HFFc6 (cell line): ENCODE measurements at regions not wholly inside any gene's neighbourhood (a gene's known extent, or its start where the extent isn't known, plus 50 kb on each side); places are given as distances from the start of the nearest gene placed in this dataset.

Experiments used
- DNase-seq: peaks from one replicate; pipeline ENCODE4 v3.0.0-alpha.2; 2018
- H3K27ac Mint-ChIP-seq: 2 replicates; pipeline ENCODE4 v1.8.0; 2020; ENCODE audit warnings: mild to moderate bottlenecking, mixed read lengths
- H3K27me3 Mint-ChIP-seq: 2 replicates; pipeline ENCODE4 v1.8.0; 2021; ENCODE audit warnings: mild to moderate bottlenecking, moderate library complexity, mixed read lengths; ENCODE audit not compliant: insufficient read depth
- H3K36me3 Mint-ChIP-seq: 2 replicates; pipeline ENCODE4 v1.8.0; 2021; ENCODE audit warnings: low read depth, mixed read lengths
- H3K4me1 Mint-ChIP-seq: 2 replicates; pipeline ENCODE4 v1.8.0; 2020; ENCODE audit warnings: low read depth, mixed read lengths
- H3K4me3 Mint-ChIP-seq: 2 replicates; pipeline ENCODE4 v1.8.0; 2020; ENCODE audit warnings: mild to moderate bottlenecking, moderate library complexity, mixed read lengths
- H3K9me3 Mint-ChIP-seq: 2 replicates; pipeline ENCODE4 v1.8.0; 2020; ENCODE audit warnings: mild to moderate bottlenecking, mixed read lengths
- TF ChIP-seq, protein P1 (sequence below): fragments of 200-600 bp; sonication (generic); IDR thresholded peaks from 2 replicates; pipeline ENCODE4 v1.5.0; 2021; ENCODE audit warnings: antibody characterized with exemption, mild to moderate bottlenecking

DNA sequence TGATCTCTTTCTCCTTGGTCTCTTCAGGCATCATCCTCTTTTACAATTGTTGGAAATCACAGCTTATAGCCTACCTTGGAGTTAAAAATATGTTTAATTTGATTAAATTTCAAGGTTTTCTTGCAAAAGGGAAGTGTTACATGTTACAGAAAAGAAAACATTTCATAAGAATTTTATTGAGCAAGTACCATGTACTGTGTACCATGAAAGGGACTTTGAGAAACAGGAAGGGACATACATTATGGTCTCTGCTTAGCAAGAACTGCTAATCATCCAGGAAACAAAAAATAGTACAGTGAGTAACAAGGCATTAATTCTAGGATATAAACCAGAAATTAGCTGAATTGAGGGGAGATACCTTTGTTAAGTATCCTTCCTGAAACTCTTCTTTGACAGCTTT, 145.3 kb upstream of the SPACA1 start:
- Mint-ChIP-seq H3K4me3 (no peak overlapping the region), H3K27me3 (peaks cover 9% of the 10 kb centered on the region), H3K27ac (no peak overlapping the region), H3K4me1 (peaks cover 6% of the 10 kb centered on the region), H3K9me3 (no peaks in the 10 kb centered on the region), H3K36me3 (no peaks in the 10 kb centered on the region)
- DNase-seq: no peak
- TF ChIP-seq, protein P1, sequence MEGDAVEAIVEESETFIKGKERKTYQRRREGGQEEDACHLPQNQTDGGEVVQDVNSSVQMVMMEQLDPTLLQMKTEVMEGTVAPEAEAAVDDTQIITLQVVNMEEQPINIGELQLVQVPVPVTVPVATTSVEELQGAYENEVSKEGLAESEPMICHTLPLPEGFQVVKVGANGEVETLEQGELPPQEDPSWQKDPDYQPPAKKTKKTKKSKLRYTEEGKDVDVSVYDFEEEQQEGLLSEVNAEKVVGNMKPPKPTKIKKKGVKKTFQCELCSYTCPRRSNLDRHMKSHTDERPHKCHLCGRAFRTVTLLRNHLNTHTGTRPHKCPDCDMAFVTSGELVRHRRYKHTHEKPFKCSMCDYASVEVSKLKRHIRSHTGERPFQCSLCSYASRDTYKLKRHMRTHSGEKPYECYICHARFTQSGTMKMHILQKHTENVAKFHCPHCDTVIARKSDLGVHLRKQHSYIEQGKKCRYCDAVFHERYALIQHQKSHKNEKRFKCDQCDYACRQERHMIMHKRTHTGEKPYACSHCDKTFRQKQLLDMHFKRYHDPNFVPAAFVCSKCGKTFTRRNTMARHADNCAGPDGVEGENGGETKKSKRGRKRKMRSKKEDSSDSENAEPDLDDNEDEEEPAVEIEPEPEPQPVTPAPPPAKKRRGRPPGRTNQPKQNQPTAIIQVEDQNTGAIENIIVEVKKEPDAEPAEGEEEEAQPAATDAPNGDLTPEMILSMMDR: no peak

DNA sequence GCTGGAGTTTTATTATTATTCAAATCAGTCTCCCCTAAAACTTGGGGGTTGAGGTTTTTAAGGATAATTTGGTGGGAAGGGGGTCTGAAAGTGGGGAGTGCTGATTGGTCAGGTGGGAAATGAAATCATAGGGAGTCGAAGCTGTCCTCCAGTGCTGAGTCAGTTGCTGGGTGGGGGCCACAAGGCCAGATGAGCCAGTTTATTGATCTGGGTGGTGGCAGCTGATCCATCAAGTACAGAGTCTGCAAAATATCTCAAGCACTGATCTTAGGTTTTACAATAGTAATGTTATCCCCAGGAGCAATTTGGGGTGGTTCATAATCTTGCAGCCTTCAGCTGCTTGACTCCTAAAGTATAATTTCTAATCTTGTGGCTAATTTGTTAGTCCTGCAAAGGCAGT, 146.0 kb upstream of the SPACA1 start:
- Mint-ChIP-seq H3K4me1 (no peaks in the 10 kb centered on the region), H3K4me3 (no peak overlapping the region), H3K27me3 (peaks cover 7% of the 10 kb centered on the region), H3K27ac (no peak overlapping the region), H3K36me3 (no peaks in the 10 kb centered on the region), H3K9me3 (no peaks in the 10 kb centered on the region)
- TF ChIP-seq, protein P1: no peak
- no peak for DNase-seq

DNA sequence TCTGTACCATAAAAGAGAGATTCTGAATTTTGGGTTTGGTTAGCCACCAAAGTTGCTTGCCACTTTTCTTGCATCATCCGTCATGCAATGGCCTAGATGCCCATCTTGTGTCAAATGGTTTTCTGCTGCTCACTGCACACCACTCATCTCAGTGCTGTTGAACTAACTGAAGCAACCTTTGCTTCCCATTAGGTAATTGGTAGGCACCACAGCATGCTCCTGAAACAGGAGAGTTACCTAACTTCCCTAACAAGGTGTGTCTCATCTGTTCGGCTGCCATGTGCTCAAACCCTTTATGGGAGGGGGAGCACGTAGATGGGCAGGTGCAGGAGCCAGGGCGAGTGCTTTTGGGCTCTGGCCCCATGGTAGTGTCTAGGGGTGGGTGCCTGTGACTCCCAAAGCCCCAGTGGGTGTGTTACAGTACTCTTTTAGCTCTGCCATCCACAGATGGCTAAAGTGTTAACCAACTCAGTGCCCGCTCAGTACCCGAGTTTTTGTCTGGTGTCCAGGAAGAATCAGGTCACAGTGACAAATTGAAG, 147.4 kb upstream of the SPACA1 start:
- Mint-ChIP-seq H3K4me3 (no peak overlapping the region), H3K4me1 (no peaks in the 10 kb centered on the region), H3K36me3 (no peaks in the 10 kb centered on the region), H3K27me3 (peaks cover 2% of the 10 kb centered on the region; the same call in 1 of the 2 replicates), H3K27ac (no peak overlapping the region), H3K9me3 (no peaks in the 10 kb centered on the region)
- no peak for DNase-seq
- TF ChIP-seq, protein P1: no peak

DNA sequence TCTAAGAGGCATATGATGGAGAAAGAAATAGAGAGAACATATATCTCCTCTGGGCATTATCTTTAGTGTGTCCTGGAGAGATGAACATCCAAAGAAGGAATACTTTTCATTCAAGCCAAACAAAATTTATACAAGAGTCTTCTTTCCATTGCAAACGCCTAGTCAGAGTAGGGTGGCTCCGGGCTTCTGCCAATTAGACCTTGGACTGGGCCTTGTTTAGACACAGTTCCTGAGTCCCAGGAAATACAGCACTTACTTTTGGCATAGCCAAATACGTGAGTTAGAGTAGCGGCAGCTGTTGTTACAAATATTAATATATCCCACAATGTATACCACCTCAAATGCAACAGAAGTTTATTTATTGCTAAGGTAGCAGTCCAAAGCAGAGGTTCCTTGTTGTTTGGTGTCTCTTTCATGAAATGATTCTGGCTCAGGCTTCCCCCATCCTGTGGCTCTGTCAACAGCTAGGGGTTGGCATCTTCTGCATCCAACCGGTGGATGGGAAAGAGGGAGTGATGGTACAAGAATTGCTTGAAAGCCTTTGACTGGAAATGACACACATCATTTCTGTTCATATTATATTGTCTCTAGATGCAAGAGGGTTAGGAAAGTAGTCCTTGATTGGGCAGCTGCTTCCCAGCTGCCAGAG, 148.0 kb upstream of the SPACA1 start:
- Mint-ChIP-seq H3K27me3 (peaks cover 2% of the 10 kb centered on the region; the same call in 1 of the 2 replicates), H3K4me1 (no peaks in the 10 kb centered on the region), H3K4me3 (no peak overlapping the region), H3K9me3 (no peaks in the 10 kb centered on the region), H3K27ac (no peak overlapping the region), H3K36me3 (no peaks in the 10 kb centered on the region)
- TF ChIP-seq, protein P1: no peak
- no peak for DNase-seq

DNA sequence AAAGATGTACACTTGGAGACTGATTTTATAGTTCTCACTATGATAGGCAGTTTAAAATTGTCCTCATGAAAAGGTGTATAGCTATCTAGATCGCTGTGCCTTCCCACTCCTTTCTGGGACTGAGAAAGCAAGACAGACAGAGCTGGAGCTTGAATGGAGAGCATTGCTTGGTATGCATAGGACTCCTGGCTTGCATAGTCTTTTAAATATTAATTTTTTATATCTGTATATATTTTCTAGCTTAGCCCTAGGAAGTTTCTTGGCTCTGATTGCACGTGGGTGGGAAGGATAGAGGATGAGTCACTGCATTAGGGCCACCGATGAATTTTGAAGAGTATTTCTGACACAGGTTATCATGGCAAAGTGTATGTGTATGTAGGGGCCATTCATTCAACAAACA, 150.0 kb upstream of the SPACA1 start:
- H3K4me1 Mint-ChIP-seq: no peaks in the 10 kb centered on the region
- DNase-seq: no peak
- no peaks in the 10 kb centered on the region for H3K9me3 Mint-ChIP-seq
- no peaks in the 10 kb centered on the region for H3K36me3 Mint-ChIP-seq
- H3K27me3 Mint-ChIP-seq: peaks cover 2% of the 10 kb centered on the region; the same call in 1 of the 2 replicates
- TF ChIP-seq, protein P1: no peak
- H3K27ac Mint-ChIP-seq: no peak overlapping the region
- H3K4me3 Mint-ChIP-seq: no peak overlapping the region
